Fibroblast of lung (primary cell): ENCODE measurements at regions not wholly inside any gene's neighbourhood (a gene's known extent, or its start where the extent isn't known, plus 50 kb on each side); places are given as distances from the start of the nearest gene placed in this dataset.

Source experiments
- DNase-seq, 2 donors: peaks; one replicate each; pipeline versions ENCODE4 v3.0.0 to v3.0.0-alpha.2; 2010; ENCODE audit warnings: low read depth in 2 of 2
- H2AFZ ChIP-seq: 2 replicates; pipeline ENCODE4 v1.5.1; 2012; ENCODE audit warnings: low read length, control low read depth, inconsistent platforms
- H3K27ac ChIP-seq: 2 replicates; pipeline ENCODE4 v1.5.1; 2011; ENCODE audit warnings: low read length, control low read depth; ENCODE audit not compliant: insufficient read depth
- H3K27me3 ChIP-seq: 2 replicates; pipeline ENCODE4 v1.5.1; 2011; ENCODE audit warnings: mild to moderate bottlenecking, low read length; ENCODE audit not compliant: control insufficient read depth, insufficient read depth
- H3K36me3 ChIP-seq: 2 replicates; pipeline ENCODE4 v1.5.1; 2011; ENCODE audit warnings: low read length; ENCODE audit not compliant: control insufficient read depth, insufficient read depth
- H3K4me1 ChIP-seq: 2 replicates; pipeline ENCODE4 v1.5.1; 2011; ENCODE audit warnings: low read length; ENCODE audit not compliant: control insufficient read depth, insufficient read depth; ENCODE audit errors: extremely low read depth
- H3K4me2 ChIP-seq: 2 replicates; pipeline ENCODE4 v1.5.1; 2011; ENCODE audit warnings: low read length, control low read depth; ENCODE audit not compliant: insufficient read depth; ENCODE audit errors: extremely low read depth
- H3K4me3 ChIP-seq, 4 experiments: fragments of 200-600 bp in 1 of 4; sonication (generic) in 1 of 4; replicated peaks in 1 of 4; 2 replicates each; pipeline ENCODE4 v1.5.1; 2011 to 2016; ENCODE audit warnings: low read length in 4 of 4, low read depth in 3 of 4, mild to moderate bottlenecking in 3 of 4, control low read depth in 2 of 4, inconsistent platforms in 1 of 4, mixed read lengths in 1 of 4; ENCODE audit not compliant: insufficient read depth in 1 of 4; ENCODE audit errors: control extremely low read depth in 1 of 4
- H3K79me2 ChIP-seq: 2 replicates; pipeline ENCODE4 v1.5.1; 2012; ENCODE audit warnings: mild to moderate bottlenecking, low read length, inconsistent platforms; ENCODE audit not compliant: control insufficient read depth, insufficient read depth
- H3K9ac ChIP-seq: 2 replicates; pipeline ENCODE4 v1.5.1; 2011; ENCODE audit warnings: mild to moderate bottlenecking, low read length, control low read depth; ENCODE audit not compliant: insufficient read depth
- H3K9me3 ChIP-seq: 2 replicates; pipeline ENCODE4 v1.5.1; 2012; ENCODE audit warnings: low read depth, low read length; ENCODE audit not compliant: control insufficient read depth, insufficient read depth
- H4K20me1 ChIP-seq: 2 replicates; pipeline ENCODE4 v1.5.1; 2011; ENCODE audit warnings: low read length; ENCODE audit not compliant: control insufficient read depth, insufficient read depth; ENCODE audit errors: extremely low read depth
- EZH2 ChIP-seq: IDR thresholded peaks from 2 replicates; pipeline ENCODE4 v1.5.1; 2012; ENCODE audit warnings: low read length, control low read depth, mild to moderate bottlenecking; ENCODE audit errors: missing control alignments
- TF ChIP-seq, protein P1 (sequence below), 2 donors: IDR thresholded peaks in 1 of 2; conservative IDR thresholded peaks in 1 of 2; 1 replicate in 1 of 2; 2 replicates in 1 of 2; pipeline ENCODE4 v1.5.1; 2011 to 2012; ENCODE audit warnings: low read length in 2 of 2, control low read depth in 1 of 2, inconsistent platforms in 1 of 2, low read depth in 1 of 2, mild to moderate bottlenecking in 1 of 2

DNA sequence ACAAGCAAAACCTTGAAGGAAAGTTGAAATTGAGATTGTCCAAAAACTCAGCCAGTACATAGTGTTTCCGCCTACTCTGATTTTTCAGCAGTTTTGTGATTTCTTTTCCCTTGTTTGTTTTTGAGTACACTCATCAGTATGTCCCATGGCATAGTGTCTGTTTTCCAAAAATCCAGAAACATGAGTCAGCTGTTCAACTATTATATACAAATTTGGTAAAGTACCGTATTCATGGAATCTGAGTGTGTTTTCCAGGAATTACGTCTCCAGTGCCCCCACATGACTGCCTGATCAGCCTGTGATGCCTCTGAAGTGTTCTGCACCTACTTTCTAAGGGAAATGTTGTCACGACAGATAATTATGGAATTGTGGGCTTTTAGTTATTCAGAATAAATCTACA lies 186.8 kb downstream of the LTN1 start:
- peak; percentile 82 to 98 for DNase-seq
- H3K9me3 ChIP-seq, result no peaks in the 10 kb centered on the region
- no peaks in the 10 kb centered on the region for H3K36me3 ChIP-seq
- no peaks in the 10 kb centered on the region for H3K27me3 ChIP-seq
- TF ChIP-seq, protein P1, sequence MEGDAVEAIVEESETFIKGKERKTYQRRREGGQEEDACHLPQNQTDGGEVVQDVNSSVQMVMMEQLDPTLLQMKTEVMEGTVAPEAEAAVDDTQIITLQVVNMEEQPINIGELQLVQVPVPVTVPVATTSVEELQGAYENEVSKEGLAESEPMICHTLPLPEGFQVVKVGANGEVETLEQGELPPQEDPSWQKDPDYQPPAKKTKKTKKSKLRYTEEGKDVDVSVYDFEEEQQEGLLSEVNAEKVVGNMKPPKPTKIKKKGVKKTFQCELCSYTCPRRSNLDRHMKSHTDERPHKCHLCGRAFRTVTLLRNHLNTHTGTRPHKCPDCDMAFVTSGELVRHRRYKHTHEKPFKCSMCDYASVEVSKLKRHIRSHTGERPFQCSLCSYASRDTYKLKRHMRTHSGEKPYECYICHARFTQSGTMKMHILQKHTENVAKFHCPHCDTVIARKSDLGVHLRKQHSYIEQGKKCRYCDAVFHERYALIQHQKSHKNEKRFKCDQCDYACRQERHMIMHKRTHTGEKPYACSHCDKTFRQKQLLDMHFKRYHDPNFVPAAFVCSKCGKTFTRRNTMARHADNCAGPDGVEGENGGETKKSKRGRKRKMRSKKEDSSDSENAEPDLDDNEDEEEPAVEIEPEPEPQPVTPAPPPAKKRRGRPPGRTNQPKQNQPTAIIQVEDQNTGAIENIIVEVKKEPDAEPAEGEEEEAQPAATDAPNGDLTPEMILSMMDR (conservative IDR thresholded peaks at IDR 0.05 in 1 of 2, IDR thresholded peaks at IDR 0.05 in 1 of 2; ENCODE audit: low read depth in 1 of 2, low read length in 2 of 2), result no peak
- TF ChIP-seq EZH2, result no peak
- H3K4me2 ChIP-seq, result peak overlapping the region; percentile 68
- H2AFZ ChIP-seq, result no peak overlapping the region
- peak overlapping the region; percentile 8 for H3K27ac ChIP-seq
- H3K9ac ChIP-seq, result no peak overlapping the region
- no peak overlapping the region for H3K4me3 ChIP-seq
- no peaks in the 10 kb centered on the region for H3K4me1 ChIP-seq
- H3K79me2 ChIP-seq, result no peaks in the 10 kb centered on the region
- H4K20me1 ChIP-seq, result no peaks in the 10 kb centered on the region

DNA sequence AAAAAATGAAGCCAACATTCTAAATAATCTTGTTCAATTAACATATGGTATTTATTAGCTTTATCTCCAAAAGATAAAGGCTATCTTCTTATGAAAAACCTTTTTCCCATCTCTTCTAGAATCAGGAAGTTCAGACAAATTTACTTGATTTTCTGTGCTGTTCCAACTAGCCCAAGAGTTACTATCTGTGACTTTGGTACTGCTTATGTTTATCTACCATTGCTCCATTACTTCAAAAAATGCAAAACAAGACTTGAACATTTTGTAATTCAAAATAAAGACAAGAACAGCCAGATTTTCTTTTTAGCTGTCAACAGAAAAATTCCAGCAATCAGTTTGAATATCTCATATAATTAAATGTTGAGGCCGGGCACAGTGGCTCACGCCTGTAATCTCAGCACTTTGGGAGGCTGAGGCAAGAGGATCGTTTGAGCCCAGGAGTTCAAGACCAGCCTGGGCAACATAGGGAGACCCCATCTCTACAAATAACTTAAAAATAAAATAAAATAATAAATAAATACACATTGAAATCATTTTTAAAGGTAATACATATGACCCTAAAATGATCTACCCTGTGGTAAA lies 188.5 kb downstream of the LTN1 start:
- no peak overlapping the region for H3K4me2 ChIP-seq

DNA sequence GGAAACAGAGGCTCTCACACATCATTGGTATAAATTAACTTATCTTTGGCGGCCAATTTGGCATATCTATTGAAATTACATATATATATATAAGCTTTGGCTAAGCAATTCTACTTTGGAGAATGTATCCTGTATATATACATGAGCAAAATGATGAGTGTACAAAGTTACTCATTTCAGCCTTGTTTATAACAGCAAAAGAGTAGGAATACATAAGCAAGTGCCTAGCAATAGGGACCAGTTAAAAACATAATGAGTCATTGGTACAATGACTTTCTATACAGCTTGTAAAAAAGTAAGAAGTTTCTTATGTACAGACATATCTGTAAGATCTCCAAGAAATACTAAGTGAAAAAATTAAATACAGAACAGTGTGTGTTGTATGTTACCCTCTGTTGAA lies 190.8 kb downstream of the LTN1 start:
- H3K4me3 ChIP-seq, result no peak overlapping the region
- TF ChIP-seq EZH2, result no peak
- TF ChIP-seq, protein P1 (conservative IDR thresholded peaks at IDR 0.05 in 1 of 2, IDR thresholded peaks at IDR 0.05 in 1 of 2; ENCODE audit: low read depth in 1 of 2, low read length in 2 of 2), result no peak
- H3K4me2 ChIP-seq, result no peak overlapping the region
- no peak overlapping the region for H3K9ac ChIP-seq
- no peaks in the 10 kb centered on the region for H3K27me3 ChIP-seq
- H3K36me3 ChIP-seq, result no peaks in the 10 kb centered on the region
- H4K20me1 ChIP-seq, result no peaks in the 10 kb centered on the region
- no peak overlapping the region for H3K27ac ChIP-seq
- no peaks in the 10 kb centered on the region for H3K79me2 ChIP-seq
- H3K9me3 ChIP-seq, result no peaks in the 10 kb centered on the region
- H2AFZ ChIP-seq, result no peak overlapping the region
- no peaks in the 10 kb centered on the region for H3K4me1 ChIP-seq
- peak in 1 of 2 donors; percentile 64 for DNase-seq

More for the DNA sequence above, 188.5 kb downstream of the LTN1 start:
- Histone ChIP-seq H3K4me3 (no peak overlapping the region), H3K36me3 (no peaks in the 10 kb centered on the region), H3K4me1 (no peaks in the 10 kb centered on the region), H3K27me3 (no peaks in the 10 kb centered on the region), H4K20me1 (no peaks in the 10 kb centered on the region), H2AFZ (no peak overlapping the region), H3K9ac (no peak overlapping the region), H3K9me3 (no peaks in the 10 kb centered on the region), H3K79me2 (no peaks in the 10 kb centered on the region), H3K27ac (no peak overlapping the region)
- DNase-seq, result no peak
- no peak for TF ChIP-seq EZH2
- TF ChIP-seq, protein P1 (conservative IDR thresholded peaks at IDR 0.05 in 1 of 2, IDR thresholded peaks at IDR 0.05 in 1 of 2; ENCODE audit: low read depth in 1 of 2, low read length in 2 of 2), result no peak
